Stimulated activated CD4-positive, alpha-beta T cell treated with anti-CD3 and anti-CD28 coated beads, Interleukin-2, amount 100 ng/mL, for 24 hours (primary cell): ENCODE measurements at regions not wholly inside any gene's neighbourhood (a gene's known extent, or its start where the extent isn't known, plus 50 kb on each side); places are given as distances from the start of the nearest gene placed in this dataset.

Source experiments
- DNase-seq, 2 donors: peaks; one replicate each; pipeline ENCODE4 v3.0.0-alpha.2; 2020

DNA sequence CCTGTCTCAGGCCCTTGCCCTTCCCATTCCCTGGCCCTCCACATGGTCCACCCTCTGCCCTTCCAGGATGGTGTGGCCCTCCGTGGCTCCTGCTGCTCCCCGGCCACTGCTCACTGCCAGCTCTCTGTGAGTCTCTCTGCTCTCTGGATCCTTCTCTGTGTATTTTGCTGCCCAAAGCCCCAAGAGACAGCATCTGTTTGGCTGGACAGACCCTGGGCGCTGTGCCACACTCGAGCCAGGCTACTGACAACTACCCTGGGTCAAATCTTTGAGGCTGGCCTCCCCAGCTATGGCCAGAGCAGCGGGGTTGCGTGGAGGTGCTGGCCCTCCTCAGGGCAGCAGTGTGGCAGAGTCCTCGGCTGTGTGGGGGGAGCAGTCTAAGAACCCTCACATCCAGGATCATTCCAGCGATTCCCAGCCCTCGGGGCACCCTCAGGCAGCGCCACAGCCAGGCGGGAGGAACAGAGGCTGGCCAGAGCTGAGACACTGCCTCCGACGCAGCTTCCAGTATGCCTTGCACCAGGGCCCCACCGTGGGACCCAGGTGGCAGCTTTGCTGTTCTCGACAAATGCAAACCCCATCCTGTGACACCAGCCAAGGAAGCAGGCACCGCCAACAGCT lies 139.4 kb upstream of the GLI2 start:
- no peak for DNase-seq

- DNase-seq, result no peak
These were observed 138.6 kb upstream of the GLI2 start for GRCh38 chr2:120596990-120597594.

DNA sequence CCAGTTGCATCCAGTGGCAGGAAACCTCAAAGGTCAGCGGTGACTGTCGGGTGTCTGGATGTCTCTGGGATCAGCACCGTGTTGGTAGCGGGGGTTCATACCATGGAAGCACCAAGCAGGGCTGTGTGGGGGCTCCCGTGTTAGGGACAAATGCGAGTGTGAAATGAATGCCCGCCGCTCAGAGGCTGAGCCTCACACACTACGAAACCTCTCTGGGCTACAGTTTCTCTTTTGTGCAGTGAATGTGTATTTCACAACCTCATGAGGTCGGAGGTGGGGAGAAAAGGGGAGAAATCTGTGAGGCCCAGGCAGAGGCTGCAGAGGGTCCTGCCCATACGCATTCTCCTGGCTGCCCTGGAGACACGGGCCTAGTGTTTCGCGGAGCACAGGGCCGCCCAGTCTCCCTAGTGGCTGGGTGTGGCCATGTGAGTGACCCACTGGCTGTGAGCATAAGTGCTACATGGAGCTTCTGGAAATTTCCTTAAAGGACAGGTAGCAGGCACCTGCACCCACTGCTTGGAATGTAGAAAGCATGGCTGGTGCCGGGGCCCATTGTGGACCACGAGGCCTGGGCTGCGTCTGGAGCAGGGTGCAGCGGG lies 138.0 kb upstream of the GLI2 start:
- DNase-seq, result no peak

GRCh38 chr2:120598416-120598815 lies 137.3 kb upstream of the GLI2 start:
- no peak for DNase-seq

GRCh38 chr2:120599072-120599471 lies 136.6 kb upstream of the GLI2 start:
- DNase-seq, result no peak

DNA sequence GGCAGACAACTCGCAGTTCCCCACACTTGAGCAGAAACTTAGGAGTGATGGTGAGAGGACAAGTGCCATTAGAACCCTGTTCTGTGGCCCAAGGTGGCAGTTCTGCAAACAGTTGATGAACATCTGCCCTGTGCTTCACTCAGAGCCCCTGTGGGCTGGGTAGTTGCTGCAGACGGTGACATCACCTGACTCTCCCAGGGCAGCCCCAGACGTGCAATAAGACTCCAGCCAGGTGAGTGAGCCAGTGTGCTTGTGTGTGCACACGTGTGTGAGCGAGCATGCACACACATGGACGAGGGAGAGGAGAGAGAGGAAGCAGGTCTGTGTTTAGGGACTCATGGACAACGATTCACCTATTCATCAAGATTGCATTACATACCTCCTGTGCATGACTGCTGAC lies 136.0 kb upstream of the GLI2 start:
- DNase-seq, result no peak

DNA sequence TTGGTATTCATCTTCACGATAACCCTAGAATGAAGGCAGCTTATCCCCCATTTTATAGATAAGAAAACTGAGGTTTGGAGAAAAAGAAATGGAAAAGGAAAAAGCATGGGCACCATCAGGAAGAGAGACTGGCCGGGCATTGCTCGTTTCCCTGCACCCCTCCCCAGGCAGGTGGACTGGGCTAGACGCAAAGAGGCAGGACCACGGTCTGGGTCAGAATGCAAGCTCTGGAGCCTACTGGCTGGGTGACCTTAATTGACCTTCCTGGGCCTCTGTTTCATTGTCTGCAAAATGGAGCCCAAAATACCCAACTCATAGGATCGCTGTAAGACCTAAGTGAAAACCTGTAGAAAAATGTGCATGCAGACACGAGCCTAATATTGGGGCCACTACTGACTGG lies 135.3 kb upstream of the GLI2 start:
- no peak for DNase-seq

DNA sequence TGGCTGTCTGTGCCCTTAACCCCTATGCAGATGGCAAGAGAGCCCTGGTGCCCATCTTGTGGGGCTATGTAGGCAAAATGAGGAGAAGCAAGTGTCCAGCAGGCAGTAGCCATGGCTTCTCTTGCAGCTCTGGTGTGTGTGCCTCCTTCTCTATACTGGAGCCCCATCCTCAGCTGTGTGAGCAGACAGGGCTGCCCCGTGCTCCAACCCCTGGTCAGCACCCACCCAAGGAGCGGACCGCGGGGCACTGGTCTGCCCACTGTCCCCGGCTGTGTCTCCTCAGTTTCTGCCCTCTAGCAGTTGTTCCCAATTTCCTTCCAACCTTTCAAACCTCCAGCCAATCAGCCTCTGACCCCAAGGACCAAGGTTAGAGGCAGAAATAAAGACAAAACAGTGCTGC lies 134.9 kb upstream of the GLI2 start:
- DNase-seq, result no peak

- DNase-seq, result no peak
These were observed 134.1 kb upstream of the GLI2 start for GRCh38 chr2:120601566-120601965.

GRCh38 chr2:120602251-120602650 lies 133.4 kb upstream of the GLI2 start:
- no peak for DNase-seq

- DNase-seq, result no peak
These were observed 130.9 kb upstream of the GLI2 start for GRCh38 chr2:120604767-120605166.

GRCh38 chr2:120605231-120605935 lies 130.3 kb upstream of the GLI2 start:
- DNase-seq, result no peak

DNA sequence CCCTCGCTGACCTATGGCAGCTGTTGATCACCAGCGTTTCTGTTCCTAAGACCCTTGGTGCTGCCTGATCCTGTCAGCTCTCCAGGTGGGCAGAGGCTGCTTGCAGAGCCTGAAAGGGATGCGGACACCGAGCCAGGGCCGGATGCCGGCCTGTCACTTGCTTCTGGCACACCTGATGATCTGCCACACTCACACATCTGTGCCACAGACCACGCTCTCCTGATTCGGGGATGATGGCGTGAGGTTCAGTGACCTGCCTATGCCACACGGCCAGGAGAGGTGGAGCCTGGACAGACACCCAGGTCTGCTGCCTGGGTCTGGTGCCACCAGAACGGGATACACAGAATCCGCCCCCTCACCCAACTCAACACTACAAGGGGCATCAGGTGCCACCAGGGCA lies 129.4 kb upstream of the GLI2 start:
- DNase-seq, result no peak

DNA sequence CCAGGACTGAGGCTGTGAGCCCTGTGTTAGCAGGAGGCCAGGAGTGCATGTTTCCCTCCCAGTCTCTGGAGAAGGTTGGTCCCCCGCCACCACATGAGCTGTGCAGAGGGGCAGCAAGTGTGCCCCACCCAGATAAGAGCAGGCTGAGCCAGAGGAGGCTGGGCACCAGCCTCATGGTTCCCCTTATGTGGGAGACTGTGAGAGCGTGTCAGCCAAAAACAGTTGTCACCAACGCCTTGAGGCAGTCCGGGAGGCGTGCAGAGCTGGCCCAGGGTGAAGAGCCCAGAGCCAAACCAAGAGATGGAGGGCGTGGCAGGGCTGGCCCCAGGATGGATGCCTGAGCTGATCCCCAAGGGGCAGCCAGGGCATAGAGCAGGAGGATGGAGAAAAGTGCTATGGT lies 128.7 kb upstream of the GLI2 start:
- DNase-seq, result no peak

- no peak for DNase-seq
These were observed 128.2 kb upstream of the GLI2 start for GRCh38 chr2:120607506-120607905.

DNA sequence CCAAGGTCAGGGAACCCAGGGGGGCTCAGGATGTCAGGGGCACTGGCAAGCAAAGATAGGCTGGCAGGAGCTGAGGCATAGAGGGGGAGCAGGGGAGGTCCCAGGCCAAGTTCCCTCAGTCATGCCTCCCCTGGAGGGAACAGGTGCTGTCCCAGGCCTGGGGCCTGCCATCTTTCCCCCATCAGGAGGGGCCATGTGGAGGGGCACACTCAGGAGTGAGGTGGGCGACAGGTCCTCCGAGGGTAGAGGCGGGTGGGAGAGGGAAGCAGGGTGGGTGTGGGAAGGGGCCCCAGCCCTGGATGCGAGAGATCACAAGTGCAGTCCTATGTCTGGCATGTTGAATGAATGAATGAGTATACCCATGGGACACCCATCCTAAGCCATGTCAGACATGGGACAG lies 127.7 kb upstream of the GLI2 start:
- no peak for DNase-seq

DNA sequence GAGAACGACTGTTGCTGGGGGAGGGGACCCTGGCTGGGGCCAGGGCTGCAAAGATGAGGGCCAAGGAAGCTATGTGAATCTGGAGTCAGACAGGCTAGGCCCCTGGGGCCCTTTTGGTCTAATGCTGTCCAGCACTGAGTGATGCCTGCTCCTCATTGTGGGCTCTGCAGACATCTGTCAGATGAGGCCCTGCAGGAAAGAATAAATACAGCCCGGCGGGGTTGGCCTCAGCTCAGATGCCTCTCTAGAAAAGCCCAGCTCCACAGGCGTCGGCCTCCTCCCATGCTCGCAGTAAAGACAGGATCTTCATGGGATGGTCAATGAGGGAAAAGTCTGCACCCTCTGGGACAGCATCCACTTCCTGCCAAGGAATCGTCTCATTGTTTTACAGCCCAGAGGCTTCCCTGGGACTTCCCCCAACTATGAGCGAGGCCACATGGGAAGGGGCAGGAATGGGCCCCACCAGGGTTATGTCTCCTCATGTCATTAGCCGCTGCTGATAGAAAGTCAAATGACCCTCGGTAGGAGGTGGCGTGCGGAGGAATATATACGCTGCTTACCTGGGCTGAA lies 125.8 kb upstream of the GLI2 start:
- no peak for DNase-seq

DNA sequence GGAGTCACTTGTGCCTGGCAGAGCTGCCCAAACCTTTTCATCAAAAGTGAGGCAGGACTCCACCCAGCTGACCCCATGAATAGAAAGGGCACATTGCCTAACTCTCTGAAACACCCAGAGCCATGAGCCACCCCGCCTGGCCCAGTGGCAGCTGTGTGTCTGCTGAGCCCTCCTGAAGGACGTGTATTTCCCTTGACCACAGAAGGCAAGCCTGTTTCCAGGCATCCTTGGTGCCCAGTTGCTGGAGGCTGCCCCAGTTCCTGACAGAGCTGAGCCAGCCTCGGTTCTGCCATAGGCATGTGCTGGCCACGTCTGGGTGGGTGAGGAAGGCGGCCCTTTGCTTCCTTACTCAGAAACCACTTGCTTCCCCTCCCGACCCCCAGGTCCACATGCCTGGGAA lies 124.7 kb upstream of the GLI2 start:
- no peak for DNase-seq

DNA sequence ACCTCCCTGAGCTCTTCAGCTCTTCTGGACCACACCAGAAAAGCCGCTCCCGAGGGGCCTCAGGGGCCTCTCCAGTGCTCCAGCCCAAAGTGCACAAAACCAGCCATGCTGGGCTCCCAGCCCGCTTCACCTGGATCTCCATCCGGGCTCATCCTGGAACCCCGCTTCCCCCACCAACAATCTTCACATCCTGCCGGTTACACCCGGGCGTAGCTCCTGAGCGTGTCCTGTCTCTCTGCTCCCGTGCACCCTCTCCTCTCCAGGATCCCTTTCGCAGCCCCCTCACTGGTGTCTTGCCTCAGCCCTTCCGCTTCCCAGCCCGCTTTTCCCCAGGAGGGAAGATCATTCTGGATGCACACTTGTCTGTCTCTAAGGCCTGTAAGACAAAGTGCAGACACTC lies 123.7 kb upstream of the GLI2 start:
- no peak for DNase-seq

DNA sequence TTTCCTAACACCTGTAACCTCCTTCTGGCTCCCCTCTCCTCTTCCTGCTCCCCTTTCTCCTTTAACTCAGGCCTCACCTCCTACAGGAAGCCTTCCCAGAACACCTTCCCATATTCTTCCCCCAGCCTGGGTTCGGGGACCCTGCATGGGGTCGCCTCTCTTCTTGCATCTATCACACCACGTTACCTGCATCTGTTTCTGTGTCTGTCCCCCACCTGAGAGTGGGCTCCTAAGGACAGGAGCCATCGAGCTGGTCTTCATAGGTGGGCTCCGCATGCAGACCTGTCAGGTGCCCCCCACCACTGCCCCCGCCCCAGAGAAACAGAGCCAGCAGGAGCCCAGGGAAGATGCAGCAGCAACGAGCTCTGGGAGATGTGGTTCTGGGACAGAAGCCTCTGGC lies 123.2 kb upstream of the GLI2 start:
- no peak for DNase-seq

- no peak for DNase-seq
These were observed 122.7 kb upstream of the GLI2 start for GRCh38 chr2:120612931-120613330.

DNA sequence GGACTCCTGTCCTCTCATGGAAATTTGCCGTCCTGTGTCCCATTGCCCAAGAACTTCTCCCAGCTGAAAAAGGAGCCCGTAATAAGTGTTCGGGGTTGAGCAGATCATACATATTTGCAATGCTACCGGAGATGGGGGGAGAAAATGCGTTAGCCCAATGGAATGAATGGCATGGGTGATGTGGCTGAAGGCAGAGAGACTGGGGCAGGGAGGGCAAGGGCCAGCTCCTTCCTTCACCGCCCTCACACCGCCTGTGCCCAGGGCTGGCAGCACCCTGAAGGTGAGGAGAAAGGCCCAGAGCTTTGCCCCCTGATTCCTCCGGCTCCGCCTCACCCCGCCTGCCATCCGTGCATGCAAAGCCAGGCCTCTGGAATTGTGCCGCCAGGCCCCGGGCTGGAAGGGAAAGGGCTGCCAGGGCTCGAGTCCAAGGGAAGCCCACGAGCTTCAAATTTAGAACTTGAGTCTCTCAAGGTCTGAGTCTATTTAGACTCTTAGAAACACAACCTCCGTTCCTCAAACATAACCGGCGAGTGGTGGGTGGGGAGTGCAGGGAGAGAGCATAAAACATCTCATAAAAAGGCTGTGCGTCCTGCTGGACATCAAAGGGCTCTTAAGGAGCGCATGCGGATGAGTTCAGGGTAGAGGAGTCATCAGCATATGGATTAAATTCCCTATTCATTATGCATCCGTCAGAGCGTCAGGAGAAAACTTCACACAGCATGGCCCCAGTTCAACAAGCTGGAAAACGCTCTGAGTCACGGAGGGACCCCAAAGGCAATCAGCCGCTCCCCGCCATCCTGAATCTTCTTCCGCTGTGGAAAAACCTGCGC lies 121.7 kb upstream of the GLI2 start:
- DNase-seq, result no peak

DNA sequence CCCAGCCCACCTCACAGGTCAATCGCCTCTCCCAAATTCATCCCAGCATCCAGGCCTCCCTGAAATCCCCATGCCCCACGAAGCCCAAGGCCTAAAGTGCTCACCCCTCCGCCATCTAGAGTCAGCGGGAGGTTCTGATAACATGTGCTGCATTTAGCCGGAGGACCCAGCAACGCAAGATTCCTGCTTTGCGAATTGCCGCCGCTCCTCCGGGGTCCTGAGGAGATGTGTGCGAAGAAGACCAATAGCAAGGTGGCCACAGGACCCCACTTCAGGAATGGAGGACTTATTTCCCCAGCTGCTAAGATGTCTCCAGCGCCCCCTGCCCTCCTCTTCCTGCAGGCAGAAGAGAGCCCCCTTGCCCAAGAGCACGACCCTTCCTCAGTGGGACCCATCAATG lies 120.8 kb upstream of the GLI2 start:
- DNase-seq, result no peak
